OCI-LY1 (cell line): ENCODE measurements at regions not wholly inside any gene's neighbourhood (a gene's known extent, or its start where the extent isn't known, plus 50 kb on each side); places are given as distances from the start of the nearest gene placed in this dataset.

ENCODE experiments used
- H2AFZ ChIP-seq: fragments of 200-600 bp; sonication (generic), shearing (Covaris generic); 2 replicates; pipeline ENCODE4 v1.6.0; 2014; ENCODE audit warnings: antibody characterized with exemption, mild to moderate bottlenecking, low read length
- H3F3A ChIP-seq: fragments of 200-600 bp; sonication (generic), shearing (Covaris generic); 2 replicates; pipeline ENCODE4 v1.6.0; 2014; ENCODE audit warnings: mild to moderate bottlenecking, antibody characterized with exemption, low read length, moderate library complexity; ENCODE audit not compliant: insufficient read depth
- H3K27ac ChIP-seq: fragments of 200-600 bp; sonication (generic); 2 replicates; pipeline ENCODE4 v1.5.1; 2014; ENCODE audit warnings: low read length, mixed run types, mild to moderate bottlenecking, low read depth; ENCODE audit not compliant: poor library complexity, severe bottlenecking
- H3K27me3 ChIP-seq: fragments of 200-600 bp; sonication (generic); 2 replicates; pipeline ENCODE4 v1.6.0; 2014; ENCODE audit warnings: antibody characterized with exemption, mild to moderate bottlenecking, low read length, moderate library complexity; ENCODE audit not compliant: insufficient read depth
- H3K36me3 ChIP-seq: fragments of 200-600 bp; sonication (generic); 2 replicates; pipeline ENCODE4 v1.6.1; 2014; ENCODE audit warnings: mild to moderate bottlenecking, antibody characterized with exemption, low read length, moderate library complexity, mixed read lengths; ENCODE audit not compliant: insufficient read depth
- H3K4me1 ChIP-seq: fragments of 200-600 bp; sonication (generic); 2 replicates; pipeline ENCODE4 v1.5.1; 2014; ENCODE audit warnings: mild to moderate bottlenecking, low read length, moderate library complexity; ENCODE audit not compliant: insufficient read depth, severe bottlenecking
- H3K4me2 ChIP-seq: fragments of 200-600 bp; sonication (generic), shearing (Covaris generic); 2 replicates; pipeline ENCODE4 v1.6.1; 2014; ENCODE audit warnings: low read length
- H3K4me3 ChIP-seq: fragments of 200-600 bp; sonication (generic); 2 replicates; pipeline ENCODE4 v1.5.1; 2014; ENCODE audit warnings: low read length, low read depth, mild to moderate bottlenecking, mixed read lengths; ENCODE audit not compliant: poor library complexity, severe bottlenecking
- H3K79me2 ChIP-seq: fragments of 200-600 bp; shearing (Covaris generic); 2 replicates; pipeline ENCODE4 v1.6.1; 2016; ENCODE audit warnings: mixed run types, low read length, mixed read lengths; ENCODE audit not compliant: insufficient read depth
- H3K9ac ChIP-seq: fragments of 200-600 bp; sonication (generic), shearing (Covaris generic); 2 replicates; pipeline ENCODE4 v1.6.1; 2014; ENCODE audit warnings: mild to moderate bottlenecking, low read length, mixed read lengths
- H3K9me2 ChIP-seq: fragments of 200-600 bp; sonication (generic), shearing (Covaris generic); 2 replicates; pipeline ENCODE4 v1.6.1; 2014; ENCODE audit warnings: low read depth, mild to moderate bottlenecking, low read length, mixed read lengths
- H3K9me3 ChIP-seq: fragments of 200-600 bp; shearing (Covaris generic); 2 replicates; pipeline ENCODE4 v1.6.1; 2014; ENCODE audit warnings: low read length, mixed read lengths
- H4K20me1 ChIP-seq: fragments of 200-600 bp; sonication (generic), shearing (Covaris generic); 2 replicates; pipeline ENCODE4 v1.6.0; 2016; ENCODE audit warnings: mild to moderate bottlenecking, low read length; ENCODE audit not compliant: insufficient read depth
- CTCF ChIP-seq: fragments of 200-600 bp; sonication (generic), shearing (Covaris generic); IDR thresholded peaks from 2 replicates; pipeline ENCODE4 v1.5.1; 2017; ENCODE audit warnings: mild to moderate bottlenecking, antibody characterized with exemption, low read length, moderate library complexity, mixed read lengths
- EZH2 ChIP-seq: fragments of 200-600 bp; sonication (generic), shearing (Covaris generic); IDR thresholded peaks from 2 replicates; pipeline ENCODE4 v1.8.0; 2017; ENCODE audit warnings: borderline replicate concordance, mixed run types, mild to moderate bottlenecking, antibody characterized with exemption, low read length, moderate library complexity, mixed read lengths

DNA sequence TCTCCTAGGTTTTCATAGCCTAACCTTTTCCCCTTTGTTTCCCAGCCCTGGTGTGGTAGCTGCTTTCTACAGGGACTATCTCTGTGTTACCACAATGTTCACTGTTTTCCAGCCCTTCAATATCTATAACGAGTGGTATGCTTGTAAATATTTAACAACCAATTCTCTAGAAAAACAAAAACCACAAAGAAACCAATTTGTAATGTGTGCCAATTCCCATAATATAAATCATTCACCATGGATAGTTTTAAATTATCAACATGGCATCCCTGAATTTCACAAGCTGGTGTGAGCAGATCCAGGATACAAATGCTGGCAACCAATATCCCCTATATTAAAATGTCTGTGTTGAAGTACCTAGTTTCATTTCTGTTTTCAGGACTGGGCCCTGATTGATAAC, 200.7 kb upstream of the FOXN2 start:
- no peaks in the 10 kb centered on the region for H4K20me1 ChIP-seq
- H3K9me2 ChIP-seq, result no peaks in the 10 kb centered on the region
- H3K4me3 ChIP-seq, result no peak overlapping the region
- H3K9ac ChIP-seq, result no peak overlapping the region
- no peak for TF ChIP-seq EZH2
- no peak for TF ChIP-seq CTCF
- H3K9me3 ChIP-seq, result no peaks in the 10 kb centered on the region
- no peaks in the 10 kb centered on the region for H3F3A ChIP-seq
- H3K4me1 ChIP-seq, result peaks cover 11% of the 10 kb centered on the region
- H3K36me3 ChIP-seq, result no peaks in the 10 kb centered on the region
- H3K4me2 ChIP-seq, result no peak overlapping the region
- H3K27me3 ChIP-seq, result no peaks in the 10 kb centered on the region
- no peak overlapping the region for H2AFZ ChIP-seq
- H3K27ac ChIP-seq, result no peak overlapping the region
- H3K79me2 ChIP-seq, result no peaks in the 10 kb centered on the region

DNA sequence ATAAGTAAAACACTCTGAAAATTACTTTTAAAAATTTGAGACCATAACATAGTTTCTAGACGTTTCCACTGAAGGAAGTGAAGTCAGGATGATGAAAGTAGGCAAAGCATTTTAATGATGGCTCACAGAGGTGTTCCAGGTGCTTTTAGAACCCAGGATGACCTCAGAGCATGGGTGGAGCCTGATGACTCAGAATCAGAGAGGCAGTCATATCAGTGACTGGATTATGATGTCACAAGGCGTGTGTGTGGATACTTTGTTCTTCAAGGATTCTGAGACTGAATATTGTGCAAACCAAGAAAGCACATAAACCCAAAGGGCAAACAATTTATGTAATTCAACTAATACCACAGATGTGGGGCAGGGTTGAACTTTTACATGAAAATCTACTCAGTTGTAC, 200.2 kb upstream of the FOXN2 start:
- no peaks in the 10 kb centered on the region for H3K9me3 ChIP-seq
- H4K20me1 ChIP-seq, result no peaks in the 10 kb centered on the region
- no peak overlapping the region for H3K4me3 ChIP-seq
- H3K79me2 ChIP-seq, result no peaks in the 10 kb centered on the region
- TF ChIP-seq EZH2 (no peak), CTCF (no peak)
- H3K36me3 ChIP-seq, result no peaks in the 10 kb centered on the region
- no peaks in the 10 kb centered on the region for H3K9me2 ChIP-seq
- H3K4me1 ChIP-seq, result peaks cover 11% of the 10 kb centered on the region
- no peak overlapping the region for H3K9ac ChIP-seq
- no peaks in the 10 kb centered on the region for H3K27me3 ChIP-seq
- no peaks in the 10 kb centered on the region for H3F3A ChIP-seq
- H2AFZ ChIP-seq, result no peak overlapping the region
- no peak overlapping the region for H3K4me2 ChIP-seq
- no peak overlapping the region for H3K27ac ChIP-seq

DNA sequence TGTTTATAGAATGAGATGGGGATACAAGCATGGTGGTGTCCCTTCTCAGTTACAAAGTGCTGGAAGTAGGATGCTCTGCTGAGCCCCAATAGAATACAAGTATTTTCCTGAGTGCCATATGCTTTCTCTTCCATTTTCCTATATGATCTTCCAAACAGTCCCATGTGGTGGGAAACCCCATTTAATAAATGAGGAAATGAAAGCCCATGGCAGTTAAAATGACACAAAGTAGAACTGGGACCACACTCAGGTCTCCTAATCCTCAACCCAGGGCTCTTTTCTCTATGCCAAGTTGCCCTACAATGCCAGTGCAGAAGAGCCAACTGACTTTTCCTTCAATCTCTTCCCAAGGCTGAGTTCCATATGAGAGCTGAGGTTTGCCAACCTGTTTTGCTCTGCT, 198.0 kb upstream of the FOXN2 start:
- Histone ChIP-seq H2AFZ (no peak overlapping the region), H3K36me3 (no peaks in the 10 kb centered on the region), H3K4me3 (no peak overlapping the region), H3K79me2 (no peaks in the 10 kb centered on the region), H3K9me3 (no peaks in the 10 kb centered on the region), H3F3A (no peaks in the 10 kb centered on the region), H3K4me1 (peaks cover 4% of the 10 kb centered on the region), H3K27me3 (no peaks in the 10 kb centered on the region), H4K20me1 (no peaks in the 10 kb centered on the region), H3K9ac (no peak overlapping the region), H3K27ac (no peak overlapping the region), H3K4me2 (no peak overlapping the region), H3K9me2 (no peaks in the 10 kb centered on the region)
- TF ChIP-seq EZH2, result no peak
- no peak for TF ChIP-seq CTCF
